Stimulated activated CD4-positive, alpha-beta T cell treated with anti-CD3 and anti-CD28 coated beads, Interleukin-1b, Interleukin-23, amount 100 ng/mL, for 48 hours (primary cell): ENCODE measurements at regions not wholly inside any gene's neighbourhood (a gene's known extent, or its start where the extent isn't known, plus 50 kb on each side); places are given as distances from the start of the nearest gene placed in this dataset.
"Not testable (repeated sequence)": the region's sequence is repeated elsewhere in the genome, so short reads cannot be mapped to it uniquely, and the experiment has no call there.

Experiments
- DNase-seq: peaks from one replicate; pipeline ENCODE4 v3.0.0-alpha.2; 2020

GRCh38 chr3:8440142-8440541 lies 61.5 kb upstream of the LMCD1 start:
- not testable (repeated sequence) for DNase-seq

GRCh38 chr3:8441969-8442559 lies 59.6 kb upstream of the LMCD1 start:
- no peak for DNase-seq

- DNase-seq, result no peak
Measured at GRCh38 chr3:8442993-8443650, 58.5 kb upstream of the LMCD1 start.

GRCh38 chr3:8443829-8444791 lies 57.5 kb upstream of the LMCD1 start:
- no peak for DNase-seq

DNA sequence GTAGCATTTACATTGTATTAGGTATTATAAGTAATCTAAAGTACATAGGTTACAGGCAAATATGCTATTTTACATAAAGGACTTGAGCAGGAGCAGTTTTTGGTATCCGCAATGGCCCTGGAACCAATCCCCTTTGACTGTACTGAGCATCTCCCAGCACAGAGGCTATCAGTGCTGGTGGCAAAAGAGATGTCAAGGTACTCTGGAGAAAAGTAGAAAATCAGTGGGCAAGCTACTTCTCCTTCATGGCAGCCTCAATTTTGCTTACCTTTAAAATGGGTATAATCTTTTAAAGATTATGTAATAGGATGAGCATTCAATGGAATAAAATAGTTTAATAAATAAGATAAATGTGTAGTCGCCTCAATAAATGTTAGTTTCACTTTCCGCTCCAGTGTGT lies 56.7 kb upstream of the LMCD1 start:
- DNase-seq, result no peak

DNA sequence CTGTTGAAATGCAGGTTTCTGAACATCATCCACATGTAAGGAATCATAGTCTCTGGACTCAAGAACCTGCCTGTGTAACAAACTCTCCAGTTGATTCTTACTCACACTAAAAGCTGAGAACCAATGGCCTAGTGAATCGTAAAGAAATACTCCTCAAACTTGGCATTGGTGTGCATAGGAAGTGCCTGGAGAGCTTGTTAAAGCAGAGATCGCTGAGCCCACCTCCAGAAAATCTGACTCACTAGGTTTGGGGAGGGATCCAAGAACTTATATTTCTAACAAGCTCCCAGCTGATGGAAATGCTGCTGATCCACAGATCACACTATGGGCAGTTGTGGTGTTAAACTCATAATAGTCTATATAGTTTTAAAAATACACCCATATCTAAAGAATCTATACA lies 55.8 kb upstream of the LMCD1 start:
- no peak for DNase-seq

DNA sequence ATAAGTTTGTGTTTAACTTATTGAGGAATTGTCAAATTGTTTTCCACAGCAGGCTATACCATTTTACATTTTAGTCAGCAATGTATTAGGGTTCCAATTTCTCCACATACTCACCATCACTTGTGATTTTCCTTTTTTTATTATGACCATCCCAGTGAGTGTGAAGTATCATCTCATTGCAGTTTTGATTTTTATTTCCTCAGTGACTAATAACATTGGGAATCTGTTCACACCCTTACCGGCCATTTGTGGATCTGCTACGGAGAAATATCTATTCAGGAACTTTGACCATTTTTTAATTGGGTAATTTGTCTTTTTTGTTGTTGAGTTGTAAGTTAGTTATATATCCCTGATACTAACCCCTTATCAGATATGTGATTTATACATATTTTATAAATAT lies 54.8 kb upstream of the LMCD1 start:
- DNase-seq, result no peak

DNA sequence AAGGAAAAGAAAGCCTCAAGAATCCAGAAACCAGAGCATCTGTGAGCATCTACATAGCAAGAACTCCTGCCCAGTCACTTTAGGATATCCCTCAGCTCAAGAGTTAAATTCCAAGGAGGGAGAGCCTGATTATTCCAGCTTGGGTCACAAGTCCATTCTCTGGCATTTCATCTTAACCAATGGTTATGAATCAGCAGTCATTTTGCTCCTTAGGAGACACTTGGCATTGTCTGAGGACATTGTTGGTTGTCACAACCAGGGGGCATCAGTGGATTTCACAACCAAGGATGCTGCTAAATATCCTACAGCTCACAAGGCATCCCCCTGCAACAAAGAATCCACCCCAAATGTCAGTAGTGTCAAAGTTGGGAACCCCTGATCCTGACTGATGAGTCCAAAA lies 51.0 kb upstream of the LMCD1 start:
- DNase-seq, result no peak

- DNase-seq, result no peak
Measured at GRCh38 chr3:8451696-8452095, 49.9 kb upstream of the LMCD1 start.
